HCT116 (cell line): ENCODE measurements at regions not wholly inside any gene's neighbourhood (a gene's known extent, or its start where the extent isn't known, plus 50 kb on each side); places are given as distances from the start of the nearest gene placed in this dataset.
A peak's percentile ranks its signal among the peaks of the same experiment; 100 is the strongest.

Experiments used
- ATAC-seq: fragments of 200-7000 bp; cut with Tn5 transposase; 2 replicates; pipeline ENCODE4 v1.9.1; 2020; ENCODE audit warnings: mild to moderate bottlenecking, moderate library complexity
- BruUV-seq: library from RNA; stranded (reverse); fragments of 400-500 nt; replicated peaks from 2 replicates; lab custom pipeline; 2021; lab: Mats Ljungman, UMichigan
- CTCF ChIA-PET: fragments of 300-600 bp; sonication (Branson Sonifier 250); formaldehyde crosslinking; loops from one replicate; lab custom pipeline; 2021; ENCODE audit warnings: antibody characterized with exemption; lab: Charles Lee
- POLR2A ChIA-PET: fragments of 300-600, 350-600 bp; sonication (Branson Sonifier 250); formaldehyde crosslinking; loops from one replicate; lab custom pipeline; 2021; ENCODE audit warnings: antibody characterized with exemption; lab: Charles Lee
- RAD21 ChIA-PET, 2 experiments: fragments of 300-600 bp; sonication (Branson Sonifier 250); formaldehyde crosslinking; loops; one replicate each; lab custom pipeline; 2023; ENCODE audit warnings: low total read pairs in 2 of 2; ENCODE audit not compliant: uncharacterized antibody in 2 of 2, unreplicated experiment in 2 of 2, low non-redundant PET in 1 of 2; lab: Charles Lee
- DNase-seq: peaks from one replicate; pipeline ENCODE4 v3.0.0-alpha.2; 2010; ENCODE audit warnings: low read depth, low spot score
- H2AFZ ChIP-seq: fragments of 200-600 bp; shearing (Covaris generic), sonication (generic); 2 replicates; pipeline ENCODE4 v1.6.1; 2017; ENCODE audit warnings: low read depth, mixed run types, mixed read lengths, antibody characterized with exemption, low read length; ENCODE audit not compliant: poor library complexity, severe bottlenecking
- H3K27ac ChIP-seq: 2 replicates; pipeline ENCODE4 v1.5.1; 2012; ENCODE audit warnings: low read depth, low read length
- H3K27me3 ChIP-seq: fragments of 200-600 bp; sonication (generic); 2 replicates; pipeline ENCODE4 v1.6.1; 2016; ENCODE audit warnings: mixed run types, low read length, mixed read lengths; ENCODE audit not compliant: insufficient read depth
- H3K36me3 ChIP-seq, 2 experiments: fragments of 200-500 bp in 1 of 2; fragments of 200-600 bp in 1 of 2; sonication (Bioruptor generic) in 1 of 2; sonication (generic) in 1 of 2; 2 replicates each; pipeline versions ENCODE4 v1.5.1 to v1.6.1; 2014 to 2016; ENCODE audit warnings: low read length in 2 of 2, inconsistent platforms in 1 of 2, mixed read lengths in 1 of 2, mixed run types in 1 of 2; ENCODE audit not compliant: insufficient read depth in 2 of 2, control insufficient read depth in 1 of 2
- H3K4me1 ChIP-seq, 2 experiments: fragments of 200-600 bp in 1 of 2; sonication (generic) in 1 of 2; 2 replicates each; pipeline versions ENCODE4 v1.5.1 to v1.6.1; 2012 to 2017; ENCODE audit warnings: low read length in 2 of 2, inconsistent platforms in 1 of 2, mild to moderate bottlenecking in 1 of 2, mixed read lengths in 1 of 2, mixed run types in 1 of 2, moderate library complexity in 1 of 2; ENCODE audit not compliant: insufficient read depth in 2 of 2, control insufficient read depth in 1 of 2
- H3K4me2 ChIP-seq: fragments of 200-600 bp; sonication (generic); 2 replicates; pipeline ENCODE4 v1.6.1; 2017; ENCODE audit warnings: mixed run types, low read length, mixed read lengths
- H3K4me3 ChIP-seq, 2 experiments: fragments of 200-600 bp in 1 of 2; sonication (generic) in 1 of 2; replicated peaks in 1 of 2; 2 replicates each; pipeline ENCODE4 v1.5.1; 2011 to 2016; ENCODE audit warnings: low read length in 2 of 2, control low read depth in 1 of 2, low read depth in 1 of 2, mild to moderate bottlenecking in 1 of 2, mixed read lengths in 1 of 2, mixed run types in 1 of 2
- H3K79me2 ChIP-seq: fragments of 200-600 bp; sonication (generic); 2 replicates; pipeline ENCODE4 v1.6.1; 2017; ENCODE audit warnings: mild to moderate bottlenecking, mixed run types, low read length, moderate library complexity, mixed read lengths; ENCODE audit not compliant: insufficient read depth
- H3K9ac ChIP-seq: fragments of 200-600 bp; sonication (generic); 2 replicates; pipeline ENCODE4 v1.6.1; 2016; ENCODE audit warnings: low read length, mixed read lengths
- H3K9me2 ChIP-seq: fragments of 200-600 bp; sonication (generic), shearing (Covaris generic); 2 replicates; pipeline ENCODE4 v1.6.1; 2017; ENCODE audit warnings: mixed run types, mild to moderate bottlenecking, moderate library complexity; ENCODE audit not compliant: insufficient read depth
- H3K9me3 ChIP-seq, 2 experiments: fragments of 200-500 bp in 1 of 2; fragments of 200-600 bp in 1 of 2; sonication (Bioruptor generic) in 1 of 2; sonication (generic) in 1 of 2; 2 replicates each; pipeline ENCODE4 v1.6.1; 2014 to 2017; ENCODE audit warnings: low read length in 2 of 2, mixed read lengths in 2 of 2, inconsistent platforms in 1 of 2, low read depth in 1 of 2, mild to moderate bottlenecking in 1 of 2, mixed run types in 1 of 2, moderate library complexity in 1 of 2; ENCODE audit not compliant: control insufficient read depth in 1 of 2, insufficient read depth in 1 of 2
- H4K20me1 ChIP-seq: fragments of 200-600 bp; sonication (generic), shearing (Covaris generic); 2 replicates; pipeline ENCODE4 v1.6.1; 2017; ENCODE audit warnings: mixed run types, mild to moderate bottlenecking, moderate library complexity; ENCODE audit not compliant: insufficient read depth
- CBX3 ChIP-seq: IDR thresholded peaks from 2 replicates; pipeline ENCODE4 v1.6.1; 2012; ENCODE audit warnings: low read depth
- CTCF ChIP-seq, 3 experiments: fragments of 200-600 bp in 1 of 3; sonication (generic) in 1 of 3; IDR thresholded peaks in 2 of 3; conservative IDR thresholded peaks in 1 of 3; 2 replicates each; pipeline ENCODE4 v1.5.1; 2012 to 2017; ENCODE audit warnings: low read depth in 2 of 3, low read length in 2 of 3, antibody characterized with exemption in 1 of 3, borderline replicate concordance in 1 of 3, control low read depth in 1 of 3, mild to moderate bottlenecking in 1 of 3, mixed read lengths in 1 of 3, mixed run types in 1 of 3, moderate library complexity in 1 of 3; ENCODE audit not compliant: insufficient read depth in 1 of 3
- EGR1 ChIP-seq: IDR thresholded peaks from 2 replicates; pipeline ENCODE4 v1.6.1; 2012; ENCODE audit warnings: low read depth
- ELF1 ChIP-seq: IDR thresholded peaks from 2 replicates; pipeline ENCODE4 v1.6.1; 2012; ENCODE audit warnings: low read depth, borderline replicate concordance
- EZH2 ChIP-seq: fragments of 200-600 bp; sonication (generic); IDR thresholded peaks from 2 replicates; pipeline ENCODE4 v1.6.1; 2017; ENCODE audit warnings: antibody characterized with exemption, mixed run types
- EZH2phosphoT487 ChIP-seq: fragments of 200-600 bp; IDR thresholded peaks from 2 replicates; pipeline ENCODE4 v1.6.1; 2018; ENCODE audit warnings: antibody characterized with exemption, borderline replicate concordance
- FOSL1 ChIP-seq: IDR thresholded peaks from 2 replicates; pipeline ENCODE4 v1.6.1; 2012; ENCODE audit warnings: low read depth
- JUND ChIP-seq: IDR thresholded peaks from 2 replicates; pipeline ENCODE4 v1.6.1; 2012
- POLR2A ChIP-seq: IDR thresholded peaks from 2 replicates; pipeline ENCODE4 v1.7.0; 2011; ENCODE audit warnings: borderline replicate concordance; ENCODE audit not compliant: insufficient read depth, insufficient read length; ENCODE audit errors: extremely low read depth
- POLR2AphosphoS5 ChIP-seq: IDR thresholded peaks from 2 replicates; pipeline ENCODE4 v1.6.1; 2011; ENCODE audit warnings: mild to moderate bottlenecking, low read depth, low read length, moderate library complexity
- RAD21 ChIP-seq: IDR thresholded peaks from 2 replicates; pipeline ENCODE4 v1.6.1; 2012; ENCODE audit warnings: low read depth, mild to moderate bottlenecking
- SIN3A ChIP-seq: IDR thresholded peaks from 2 replicates; pipeline ENCODE4 v1.6.1; 2012; ENCODE audit warnings: low read depth
- SP1 ChIP-seq: IDR thresholded peaks from 2 replicates; pipeline ENCODE4 v1.6.1; 2012; ENCODE audit warnings: low read depth
- TCF7L2 ChIP-seq: IDR thresholded peaks from 2 replicates; pipeline ENCODE4 v1.7.0; 2011; ENCODE audit warnings: borderline replicate concordance, inconsistent platforms; ENCODE audit not compliant: insufficient read depth, insufficient read length; ENCODE audit errors: extremely low read depth
- YY1 ChIP-seq: IDR thresholded peaks from 2 replicates; pipeline ENCODE4 v1.6.1; 2011; ENCODE audit warnings: low read length, low read depth, moderate library complexity, mild to moderate bottlenecking; ENCODE audit not compliant: insufficient replicate concordance; ENCODE audit errors: extremely low read depth
- ZFX ChIP-seq: fragments of 450-650 bp; IDR thresholded peaks from 2 replicates; pipeline ENCODE4 v1.6.1; 2017
- ZNF274 ChIP-seq: fragments of 200-500 bp; sonication (Bioruptor generic); IDR thresholded peaks from 2 replicates; pipeline ENCODE4 v1.6.1; 2014; ENCODE audit warnings: mild to moderate bottlenecking, low read depth, low read length, inconsistent platforms
- intact Hi-C: fragments of 100-400 bp; cut with micrococcal nuclease; formaldehyde crosslinking; loops from 2 replicates; pipeline ENCODE4 v1.10.0; 2022

- Histone ChIP-seq H3K4me1 (peaks cover 0 to 22% of the 10 kb centered on the region in 2 experiments; a peak in 1 of 4 replicates), H3K4me3 (no peak overlapping the region), H3K79me2 (no peaks in the 10 kb centered on the region), H3K27me3 (peaks cover 14% of the 10 kb centered on the region; the same call in 1 of the 2 replicates), H3K9ac (no peak overlapping the region), H3K9me2 (no peaks in the 10 kb centered on the region), H3K27ac (no peak overlapping the region), H3K9me3 (no peaks in the 10 kb centered on the region), H2AFZ (no peak overlapping the region), H3K4me2 (peak overlapping the region; percentile 82), H4K20me1 (no peaks in the 10 kb centered on the region), H3K36me3 (no peaks in the 10 kb centered on the region)
- intact Hi-C loops: no loop called here
- ChIA-PET POLR2A (no interaction called here), CTCF (interaction anchor here (0.8 to 5.3 kb wide), 3 partner anchors 139 to 284 kb away, joined by 3 to 75 read pairs (median 3); partner anchors contain the start of gene FOXD2), RAD21 (no interaction called here)
- BruUV-seq: no TSS peak
- DNase-seq (no peak), ATAC-seq (no peak)
- TF ChIP-seq POLR2AphosphoS5 (no peak), ZNF274 (no peak), SP1 (no peak), RAD21 (no peak), TCF7L2 (no peak), SIN3A (no peak), CBX3 (no peak), JUND (no peak), EZH2 (no peak), YY1 (no peak), EZH2phosphoT487 (no peak), ZFX (no peak), CTCF (IDR thresholded peaks at IDR 0.05 in 2 of 3, conservative IDR thresholded peaks at IDR 0.05 in 1 of 3; ENCODE audit: borderline replicate concordance in 1 of 3, insufficient read depth in 1 of 3, low read depth in 2 of 3, low read length in 2 of 3) (no peak), POLR2A (no peak), ELF1 (no peak), FOSL1 (no peak), EGR1 (no peak)
Measured at GRCh38 chr1:47708658-47709018, 270.8 kb downstream of the FOXD2 start.
